ENCODE measurements at regions not wholly inside any gene's neighbourhood (a gene's known extent, or its start where the extent isn't known, plus 50 kb on each side); places are given as distances from the start of the nearest gene placed in this dataset.

GRCh38 chr13:111485491-111486250 lies 165.2 kb downstream of the TEX29 start:
- H3K9me3 Mint-ChIP-seq = no peaks in the 10 kb centered on the region
- no peaks in the 10 kb centered on the region for H3K36me3 ChIP-seq (ENCODE audit: insufficient read depth, low read length)
- DNase-seq (no peak), ATAC-seq (ENCODE audit: poor library complexity) (no peak)
- no peaks in the 10 kb centered on the region for H3K4me1 Mint-ChIP-seq (ENCODE audit: low read depth)
- H3K9me3 ChIP-seq (ENCODE audit: control insufficient read depth in 1 of 2, insufficient read depth in 1 of 2, low read length in 2 of 2) = peaks cover 10 to 33% of the 10 kb centered on the region in 2 experiments
- H3K4me1 ChIP-seq (ENCODE audit: insufficient read depth, low read length) = no peaks in the 10 kb centered on the region
- intact Hi-C loops (cut with DNase I, micrococcal nuclease) = no loop called here
- no peak for TF ChIP-seq CTCF (IDR thresholded peaks at IDR 0.05)
- H3K27ac Mint-ChIP-seq = no peak overlapping the region
- no peak overlapping the region for H3K27ac ChIP-seq (ENCODE audit: low read depth in 1 of 2, low read length in 2 of 2)
- H3K4me3 Mint-ChIP-seq = no peak overlapping the region
- H3K36me3 Mint-ChIP-seq (ENCODE audit: low read depth) = no peaks in the 10 kb centered on the region
- CTCF ChIA-PET = no interaction called here
- H3K27me3 ChIP-seq (ENCODE audit: control insufficient read depth in 1 of 2, insufficient read depth in 2 of 2, low read length in 2 of 2) = no peaks in the 10 kb centered on the region
- peaks cover 11% of the 10 kb centered on the region for H3K27me3 Mint-ChIP-seq
- no peak overlapping the region for H3K4me3 ChIP-seq (ENCODE audit: low read length)
- POLR2A ChIA-PET = interaction anchor here (1.0 kb wide), 1 partner anchor 37 kb away, joined by 3 read pairs; no protein-coding TSS in a partner anchor

GRCh38 chr13:111486331-111486730 lies 165.9 kb downstream of the TEX29 start:
- Histone ChIP-seq H3K4me3 (ENCODE audit: low read length) (no peak overlapping the region), H3K4me1 (ENCODE audit: insufficient read depth, low read length) (no peaks in the 10 kb centered on the region), H3K27ac (ENCODE audit: low read depth in 1 of 2, low read length in 2 of 2) (no peak overlapping the region), H3K36me3 (ENCODE audit: insufficient read depth, low read length) (no peaks in the 10 kb centered on the region), H3K9me3 (ENCODE audit: control insufficient read depth in 1 of 2, insufficient read depth in 1 of 2, low read length in 2 of 2) (peaks cover 10 to 33% of the 10 kb centered on the region in 2 experiments), H3K27me3 (ENCODE audit: control insufficient read depth in 1 of 2, insufficient read depth in 2 of 2, low read length in 2 of 2) (no peaks in the 10 kb centered on the region)
- TF ChIP-seq CTCF (IDR thresholded peaks at IDR 0.05) = no peak
- intact Hi-C loops (cut with DNase I, micrococcal nuclease) = no loop called here
- ChIA-PET CTCF (no interaction called here), POLR2A (interaction anchor here (1.0 kb wide), 1 partner anchor 37 kb away, joined by 3 read pairs; no protein-coding TSS in a partner anchor)
- H3K27ac Mint-ChIP-seq = no peak overlapping the region
- no peak overlapping the region for H3K4me3 Mint-ChIP-seq
- no peaks in the 10 kb centered on the region for H3K36me3 Mint-ChIP-seq (ENCODE audit: low read depth)
- no peaks in the 10 kb centered on the region for H3K9me3 Mint-ChIP-seq
- H3K4me1 Mint-ChIP-seq (ENCODE audit: low read depth) = no peaks in the 10 kb centered on the region
- ATAC-seq (ENCODE audit: poor library complexity) (no peak), DNase-seq (no peak)
- peaks cover 11% of the 10 kb centered on the region for H3K27me3 Mint-ChIP-seq

GRCh38 chr13:111486801-111487200 lies 166.4 kb downstream of the TEX29 start:
- ChIA-PET CTCF (no interaction called here), POLR2A (interaction anchor here (1.0 kb wide), 1 partner anchor 36 kb away, joined by 3 read pairs; no protein-coding TSS in a partner anchor)

More at GRCh38 chr13:111486801-111487200, 166.4 kb downstream of the TEX29 start:
- DNase-seq (no peak), ATAC-seq (ENCODE audit: poor library complexity) (no peak)
- Histone ChIP-seq H3K9me3 (ENCODE audit: control insufficient read depth in 1 of 2, insufficient read depth in 1 of 2, low read length in 2 of 2) (peaks cover 10 to 33% of the 10 kb centered on the region in 2 experiments), H3K27me3 (ENCODE audit: control insufficient read depth in 1 of 2, insufficient read depth in 2 of 2, low read length in 2 of 2) (no peaks in the 10 kb centered on the region), H3K27ac (ENCODE audit: low read depth in 1 of 2, low read length in 2 of 2) (no peak overlapping the region), H3K4me1 (ENCODE audit: insufficient read depth, low read length) (no peaks in the 10 kb centered on the region), H3K36me3 (ENCODE audit: insufficient read depth, low read length) (no peaks in the 10 kb centered on the region), H3K4me3 (ENCODE audit: low read length) (no peak overlapping the region)
- no peak overlapping the region for H3K27ac Mint-ChIP-seq
- H3K4me3 Mint-ChIP-seq = no peak overlapping the region
- peaks cover 11% of the 10 kb centered on the region for H3K27me3 Mint-ChIP-seq
- TF ChIP-seq CTCF (IDR thresholded peaks at IDR 0.05) = no peak
- no peaks in the 10 kb centered on the region for H3K9me3 Mint-ChIP-seq
- no peaks in the 10 kb centered on the region for H3K4me1 Mint-ChIP-seq (ENCODE audit: low read depth)
- no peaks in the 10 kb centered on the region for H3K36me3 Mint-ChIP-seq (ENCODE audit: low read depth)
- intact Hi-C loops (cut with DNase I, micrococcal nuclease) = no loop called here

All from CD4-positive, alpha-beta T cell (primary cell).